HepG2 (cell line): ENCODE measurements at regions not wholly inside any gene's neighbourhood (a gene's known extent, or its start where the extent isn't known, plus 50 kb on each side); places are given as distances from the start of the nearest gene placed in this dataset.

Experiments
- ATRX ChIP-seq: sonication (generic); formaldehyde crosslinking; IDR thresholded peaks from 2 replicates; pipeline ENCODE4 v1.4.0; 2020; ENCODE audit warnings: missing genetic modification reagents, borderline replicate concordance
- BHLHE40 ChIP-seq: IDR thresholded peaks from 2 replicates; pipeline ENCODE4 v1.6.1; 2011; ENCODE audit warnings: low read length, improper control_type of control experiment
- CEBPG ChIP-seq: IDR thresholded peaks from 2 replicates; pipeline ENCODE4 v1.6.1; 2016
- DRAP1 ChIP-seq: IDR thresholded peaks from 2 replicates; pipeline ENCODE4 v1.6.1; 2016; ENCODE audit warnings: missing genetic modification reagents, missing compliant biosample characterization
- FOXA1 ChIP-seq, 2 experiments: fragments of 450-650 bp in 1 of 2; sonication (generic) in 1 of 2; formaldehyde crosslinking in 1 of 2; IDR thresholded peaks; 2 replicates each; pipeline versions ENCODE4 v1.4.0 to v1.6.1; 2016 to 2020; ENCODE audit warnings: missing genetic modification reagents in 1 of 2
- GATA4 ChIP-seq: sonication (generic); IDR thresholded peaks from 2 replicates; pipeline ENCODE4 v1.6.1; 2016; ENCODE audit warnings: antibody characterized with exemption, low read depth, borderline replicate concordance
- KDM2A ChIP-seq: sonication (generic); formaldehyde crosslinking; IDR thresholded peaks from 2 replicates; pipeline ENCODE4 v1.4.0; 2020; ENCODE audit warnings: low read depth, missing genetic modification reagents, borderline replicate concordance
- NFAT5 ChIP-seq: sonication (generic); formaldehyde crosslinking; IDR thresholded peaks from 2 replicates; pipeline ENCODE4 v1.4.0; 2020; ENCODE audit warnings: missing genetic modification reagents
- PHB2 ChIP-seq: fragments of 450-650 bp; IDR thresholded peaks from 2 replicates; pipeline ENCODE4 v1.6.1; 2018; ENCODE audit not compliant: partially characterized antibody
- RAD21 ChIP-seq: fragments of 450-650 bp; formaldehyde crosslinking; IDR thresholded peaks from 2 replicates; pipeline ENCODE4 v1.5.0; 2020; ENCODE audit warnings: mild to moderate bottlenecking
- TEAD2 ChIP-seq: sonication (generic); formaldehyde crosslinking; IDR thresholded peaks from 2 replicates; pipeline ENCODE4 v1.9.0; 2021; ENCODE audit warnings: missing genetic modification reagents
- TEAD3 ChIP-seq: optimal IDR thresholded peaks from 2 replicates; pipeline ENCODE3; 2016; ENCODE audit warnings: borderline replicate concordance
- TFAP4 ChIP-seq: sonication (generic); IDR thresholded peaks from 2 replicates; pipeline ENCODE4 v1.6.1; 2016; ENCODE audit warnings: low read depth, borderline replicate concordance
- YY1 ChIP-seq: IDR thresholded peaks from 2 replicates; pipeline ENCODE4 v1.6.1; 2011; ENCODE audit warnings: low read length, low read depth, moderate library complexity, mild to moderate bottlenecking; ENCODE audit not compliant: insufficient read depth, insufficient replicate concordance
- ZBTB21 ChIP-seq: sonication (generic); formaldehyde crosslinking; IDR thresholded peaks from 2 replicates; pipeline ENCODE4 v1.4.0; 2020; ENCODE audit warnings: missing genetic modification reagents
- ZEB1 ChIP-seq: IDR thresholded peaks from 2 replicates; pipeline ENCODE4 v1.6.1; 2012; ENCODE audit warnings: mild to moderate bottlenecking, low read depth, inconsistent platforms; ENCODE audit not compliant: insufficient replicate concordance
- ZNF484 ChIP-seq: sonication (generic); formaldehyde crosslinking; IDR thresholded peaks from 2 replicates; pipeline ENCODE4 v1.5.1; 2020; ENCODE audit warnings: mild to moderate bottlenecking, low read depth, missing genetic modification reagents, borderline replicate concordance
- ZNF614 ChIP-seq: IDR thresholded peaks from 2 replicates; pipeline ENCODE4 v1.6.1; 2018; ENCODE audit warnings: missing biosample characterization, missing genetic modification reagents, inconsistent platforms, borderline replicate concordance
- TF ChIP-seq, protein P1 (sequence below): sonication (generic); formaldehyde crosslinking; IDR thresholded peaks from 2 replicates; pipeline ENCODE4 v1.5.0; 2020; ENCODE audit warnings: missing genetic modification reagents
- TF ChIP-seq, protein P2 (sequence below): sonication (generic); formaldehyde crosslinking; IDR thresholded peaks from 2 replicates; pipeline ENCODE4 v1.8.0; 2022; ENCODE audit warnings: missing genetic modification reagents, mild to moderate bottlenecking, moderate library complexity, borderline replicate concordance

- no peak for TF ChIP-seq NFAT5 (CRISPR knock-in tag)
- no peak for TF ChIP-seq ZEB1
- no peak for TF ChIP-seq CEBPG (CRISPR knock-in tag)
- peak; percentile 52; the same call in 1 of the 2 replicates for TF ChIP-seq KDM2A (CRISPR knock-in tag)
- no peak for TF ChIP-seq ZBTB21 (CRISPR knock-in tag)
- peak; percentile 81 for TF ChIP-seq RAD21 (CRISPR knock-in tag)
- peak; percentile 29 for TF ChIP-seq YY1
- TF ChIP-seq PHB2, result no peak
- no peak for TF ChIP-seq TEAD2
- peak; percentile 97 for TF ChIP-seq TEAD3 (CRISPR knock-in tag)
- peak; percentile 27; the same call in 1 of the 2 replicates for TF ChIP-seq BHLHE40
- 0 out of 2 replicates have a peak, but pooled peaks have one; percentile 23 for TF ChIP-seq ZNF614
- no peak for TF ChIP-seq ZNF484 (CRISPR knock-in tag)
- TF ChIP-seq DRAP1 (CRISPR knock-in tag), result 0 out of 2 replicates have a peak, but pooled peaks have one; percentile 13
- no peak for TF ChIP-seq FOXA1 (IDR thresholded peaks at IDR 0.05)
- TF ChIP-seq FOXA1 (CRISPR knock-in tag; IDR thresholded peaks at IDR 0.05), result no peak
- TF ChIP-seq ATRX (CRISPR knock-in tag), result no peak
- TF ChIP-seq, protein P1, sequence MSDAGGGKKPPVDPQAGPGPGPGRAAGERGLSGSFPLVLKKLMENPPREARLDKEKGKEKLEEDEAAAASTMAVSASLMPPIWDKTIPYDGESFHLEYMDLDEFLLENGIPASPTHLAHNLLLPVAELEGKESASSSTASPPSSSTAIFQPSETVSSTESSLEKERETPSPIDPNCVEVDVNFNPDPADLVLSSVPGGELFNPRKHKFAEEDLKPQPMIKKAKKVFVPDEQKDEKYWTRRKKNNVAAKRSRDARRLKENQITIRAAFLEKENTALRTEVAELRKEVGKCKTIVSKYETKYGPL (CRISPR knock-in tag), result no peak
- TF ChIP-seq, protein P2, sequence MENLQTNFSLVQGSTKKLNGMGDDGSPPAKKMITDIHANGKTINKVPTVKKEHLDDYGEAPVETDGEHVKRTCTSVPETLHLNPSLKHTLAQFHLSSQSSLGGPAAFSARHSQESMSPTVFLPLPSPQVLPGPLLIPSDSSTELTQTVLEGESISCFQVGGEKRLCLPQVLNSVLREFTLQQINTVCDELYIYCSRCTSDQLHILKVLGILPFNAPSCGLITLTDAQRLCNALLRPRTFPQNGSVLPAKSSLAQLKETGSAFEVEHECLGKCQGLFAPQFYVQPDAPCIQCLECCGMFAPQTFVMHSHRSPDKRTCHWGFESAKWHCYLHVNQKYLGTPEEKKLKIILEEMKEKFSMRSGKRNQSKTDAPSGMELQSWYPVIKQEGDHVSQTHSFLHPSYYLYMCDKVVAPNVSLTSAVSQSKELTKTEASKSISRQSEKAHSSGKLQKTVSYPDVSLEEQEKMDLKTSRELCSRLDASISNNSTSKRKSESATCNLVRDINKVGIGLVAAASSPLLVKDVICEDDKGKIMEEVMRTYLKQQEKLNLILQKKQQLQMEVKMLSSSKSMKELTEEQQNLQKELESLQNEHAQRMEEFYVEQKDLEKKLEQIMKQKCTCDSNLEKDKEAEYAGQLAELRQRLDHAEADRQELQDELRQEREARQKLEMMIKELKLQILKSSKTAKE (CRISPR knock-in tag), result no peak
- TF ChIP-seq GATA4, result no peak
- peak; percentile 66; the same call in 1 of the 2 replicates for TF ChIP-seq TFAP4
Observed at GRCh38 chr9:126558051-126558665, 55.6 kb upstream of the LMX1B start (continued).
